Keratinocyte (primary cell): ENCODE measurements at regions not wholly inside any gene's neighbourhood (a gene's known extent, or its start where the extent isn't known, plus 50 kb on each side); places are given as distances from the start of the nearest gene placed in this dataset.
"Not testable (repeated sequence)": the region's sequence is repeated elsewhere in the genome, so short reads cannot be mapped to it uniquely, and the experiment has no call there.

Experiments
- CTCF ChIP-seq, 3 experiments: IDR thresholded peaks in 1 of 3; conservative IDR thresholded peaks in 1 of 3; optimal IDR thresholded peaks in 1 of 3; 2 replicates in 2 of 3; 3 replicates in 1 of 3; pipeline versions ENCODE3 to v1.5.1; 2011; ENCODE audit warnings: low read length in 3 of 3, mild to moderate bottlenecking in 3 of 3, moderate library complexity in 2 of 3, control low read depth in 1 of 3, inconsistent platforms in 1 of 3; ENCODE audit not compliant: insufficient read depth in 2 of 3; ENCODE audit errors: extremely low read depth in 1 of 3
- EZH2 ChIP-seq: IDR thresholded peaks from one replicate; pipeline ENCODE4 v1.6.1; 2012; ENCODE audit warnings: inconsistent platforms, mild to moderate bottlenecking, low read length, moderate library complexity

- TF ChIP-seq CTCF (optimal IDR thresholded peaks at IDR 0.05 in 1 of 3, IDR thresholded peaks at IDR 0.05 in 1 of 3, conservative IDR thresholded peaks at IDR 0.05 in 1 of 3; ENCODE audit: extremely low read depth in 1 of 3, insufficient read depth in 2 of 3, low read length in 3 of 3); EZH2: not testable (repeated sequence)
Observed at GRCh38 chr5:176042020-176042658, 74.0 kb upstream of the THOC3 start.
